Stimulated activated CD4-positive, alpha-beta T cell treated with anti-CD3 and anti-CD28 coated beads, TNF-alpha, amount 100 ng/mL, for 4 hours (primary cell): ENCODE measurements at regions not wholly inside any gene's neighbourhood (a gene's known extent, or its start where the extent isn't known, plus 50 kb on each side); places are given as distances from the start of the nearest gene placed in this dataset.

ENCODE experiments used
- DNase-seq, 3 experiments: peaks; one replicate each; pipeline ENCODE4 v3.0.0-alpha.2; 2020; ENCODE audit warnings: low read depth in 3 of 3

- DNase-seq: no peak
Measured at GRCh38 chr9:109912726-109913460, 132.9 kb downstream of the PALM2AKAP2 start.

GRCh38 chr9:109913461-109913810 is 133.4 kb downstream of the PALM2AKAP2 start:
- no peak for DNase-seq

DNA sequence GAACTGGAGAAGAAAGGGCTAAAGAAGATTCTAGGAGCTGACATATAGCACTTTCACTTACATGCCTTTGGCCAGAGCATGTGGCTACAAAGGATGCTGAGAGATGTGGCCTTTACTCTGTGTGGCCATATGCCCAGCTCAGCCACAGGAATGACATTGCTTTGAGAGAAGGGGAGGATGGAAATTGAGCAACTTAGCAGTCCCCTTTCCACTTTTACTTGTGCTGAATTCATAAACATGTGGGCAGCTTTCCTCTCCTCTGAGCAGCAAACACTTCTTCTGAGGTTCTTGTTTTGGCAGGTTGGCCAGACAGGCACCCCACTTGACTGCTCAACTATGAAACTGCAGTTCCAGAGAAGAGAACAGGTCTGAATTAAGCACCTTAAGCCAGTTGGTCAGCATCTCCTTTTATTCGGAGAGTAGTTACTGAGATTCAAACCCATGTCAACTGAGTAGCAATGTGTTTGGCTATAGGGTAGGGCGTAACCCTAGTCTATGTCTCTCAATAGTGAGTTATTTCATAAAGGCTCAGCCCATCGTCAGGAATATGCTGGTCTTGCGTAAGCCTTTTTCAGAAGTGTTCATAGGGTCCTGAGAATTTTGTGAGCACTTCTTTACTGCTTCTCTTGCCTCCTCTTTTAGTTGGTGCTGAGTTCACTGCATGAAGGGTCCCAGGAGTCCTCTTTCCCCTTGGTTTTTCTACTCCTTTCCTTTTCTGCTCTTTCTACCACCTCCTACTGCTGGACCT is 134.5 kb downstream of the PALM2AKAP2 start:
- no peak for DNase-seq

GRCh38 chr9:109916316-109916715 is 136.3 kb downstream of the PALM2AKAP2 start:
- no peak for DNase-seq

GRCh38 chr9:109918339-109919163 is 138.6 kb downstream of the PALM2AKAP2 start:
- no peak for DNase-seq

DNA sequence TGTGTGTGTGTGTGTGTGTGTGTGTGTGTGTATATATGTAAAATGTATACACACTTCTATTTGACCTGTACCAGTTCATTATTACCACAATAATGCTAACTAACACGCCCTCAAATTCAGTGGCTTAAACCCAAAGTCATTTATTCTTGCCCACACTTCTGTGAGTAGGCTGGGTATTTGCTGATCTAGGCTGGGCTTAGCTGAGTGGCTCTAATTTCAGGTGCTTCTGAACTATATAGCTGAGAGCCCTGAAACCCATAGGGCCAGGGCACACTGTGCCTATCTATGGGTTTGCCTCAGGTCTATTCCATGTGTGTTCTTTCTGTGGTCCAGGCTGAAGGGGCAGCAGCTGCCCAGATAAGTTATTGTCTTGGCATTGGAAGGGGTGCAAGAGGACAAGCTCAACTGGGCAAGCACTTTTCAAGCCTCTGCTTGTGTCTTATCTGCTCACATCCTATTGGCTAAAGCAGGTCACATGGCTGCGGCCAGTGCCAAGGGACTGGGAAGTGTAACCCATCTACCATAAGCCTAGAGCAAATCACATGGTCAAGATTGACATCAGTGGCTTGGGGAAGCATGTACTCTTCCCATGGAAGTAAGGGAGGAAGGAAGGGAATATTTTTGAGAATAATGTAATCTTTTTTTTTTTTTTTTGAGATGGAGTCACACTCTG is 139.9 kb downstream of the PALM2AKAP2 start:
- DNase-seq: no peak

- DNase-seq: no peak
Measured at GRCh38 chr9:109922617-109923470, 142.8 kb downstream of the PALM2AKAP2 start.

DNA sequence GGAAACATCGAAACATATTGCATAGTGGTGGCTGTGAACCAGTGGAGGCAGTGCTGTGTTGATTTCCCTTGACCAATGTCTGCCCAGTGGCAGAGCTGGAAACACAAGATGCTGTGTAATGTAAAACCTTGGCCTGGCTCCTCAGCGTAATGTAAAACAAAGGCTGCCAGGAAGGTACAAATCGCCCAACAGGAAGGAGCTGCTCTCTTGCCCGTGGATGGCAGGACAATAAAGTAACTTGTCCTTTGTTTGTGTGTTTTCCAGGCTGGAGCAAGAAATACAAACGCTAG is 143.4 kb downstream of the PALM2AKAP2 start:
- no peak for DNase-seq

- no peak for DNase-seq
Measured at GRCh38 chr9:109923806-109924205, 143.8 kb downstream of the PALM2AKAP2 start.

DNA sequence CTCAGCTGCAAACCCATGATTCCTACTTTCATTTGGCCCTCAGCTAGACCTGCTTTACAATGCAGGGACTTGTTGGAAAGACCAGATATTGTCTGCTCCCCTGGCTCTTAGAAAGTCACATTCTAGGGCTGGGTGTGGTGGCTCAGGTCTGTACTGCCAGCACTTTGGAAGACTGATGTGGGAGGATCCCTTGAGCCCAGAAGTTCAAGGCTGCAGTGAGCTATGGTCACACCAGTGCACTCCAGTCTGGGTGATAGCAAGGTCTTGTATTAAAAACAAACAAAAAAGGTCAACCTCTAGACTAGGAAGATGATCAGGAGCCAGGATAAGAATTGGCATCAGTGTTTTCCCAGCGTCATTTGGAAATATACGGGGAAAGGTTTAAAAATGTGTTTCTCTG is 145.8 kb downstream of the PALM2AKAP2 start:
- DNase-seq: no peak

GRCh38 chr9:109926421-109926869 is 146.4 kb downstream of the PALM2AKAP2 start:
- no peak for DNase-seq

DNA sequence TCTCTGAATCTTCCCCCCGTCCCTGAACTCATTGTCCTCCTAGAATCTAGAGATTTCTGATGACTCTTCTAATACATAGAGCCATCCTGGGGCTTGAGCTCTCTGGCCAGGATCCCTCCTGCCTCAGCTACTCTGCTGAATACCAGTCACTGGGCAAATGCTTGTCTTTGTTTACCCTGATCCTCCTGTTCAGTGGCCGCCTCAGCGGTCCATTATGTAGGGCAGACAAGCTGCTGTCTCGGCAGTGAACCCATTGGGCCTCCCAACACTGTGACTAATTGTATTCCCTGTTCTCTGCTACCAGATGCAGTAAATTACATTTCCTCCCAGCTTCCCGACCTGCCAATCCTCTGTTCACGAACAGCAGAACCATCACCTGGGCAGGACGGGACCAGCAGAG is 151.6 kb downstream of the PALM2AKAP2 start:
- DNase-seq: no peak

GRCh38 chr9:109934136-109934856 is 154.3 kb downstream of the PALM2AKAP2 start:
- no peak for DNase-seq

DNA sequence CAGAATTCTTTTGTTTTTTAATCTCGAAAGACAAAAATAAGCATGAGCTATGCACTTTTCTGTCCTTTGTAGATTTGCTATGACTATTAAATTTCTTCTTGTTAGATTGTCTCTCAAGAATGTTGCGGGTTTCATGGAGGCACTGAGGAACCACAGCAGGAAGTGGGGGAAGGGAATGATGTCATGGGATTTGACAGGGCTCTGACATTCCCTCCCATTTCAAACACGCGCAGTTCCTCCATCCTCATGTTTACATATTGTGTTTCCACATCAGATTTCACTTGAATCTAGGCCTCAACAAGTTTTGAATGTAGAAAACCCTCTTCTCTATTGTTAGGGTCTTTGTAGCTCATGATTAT is 154.8 kb downstream of the PALM2AKAP2 start:
- no peak for DNase-seq

GRCh38 chr9:109935406-109936087 is 155.5 kb downstream of the PALM2AKAP2 start:
- no peak for DNase-seq

- no peak for DNase-seq
Measured at GRCh38 chr9:109937861-109938453, 158.0 kb downstream of the PALM2AKAP2 start.

DNA sequence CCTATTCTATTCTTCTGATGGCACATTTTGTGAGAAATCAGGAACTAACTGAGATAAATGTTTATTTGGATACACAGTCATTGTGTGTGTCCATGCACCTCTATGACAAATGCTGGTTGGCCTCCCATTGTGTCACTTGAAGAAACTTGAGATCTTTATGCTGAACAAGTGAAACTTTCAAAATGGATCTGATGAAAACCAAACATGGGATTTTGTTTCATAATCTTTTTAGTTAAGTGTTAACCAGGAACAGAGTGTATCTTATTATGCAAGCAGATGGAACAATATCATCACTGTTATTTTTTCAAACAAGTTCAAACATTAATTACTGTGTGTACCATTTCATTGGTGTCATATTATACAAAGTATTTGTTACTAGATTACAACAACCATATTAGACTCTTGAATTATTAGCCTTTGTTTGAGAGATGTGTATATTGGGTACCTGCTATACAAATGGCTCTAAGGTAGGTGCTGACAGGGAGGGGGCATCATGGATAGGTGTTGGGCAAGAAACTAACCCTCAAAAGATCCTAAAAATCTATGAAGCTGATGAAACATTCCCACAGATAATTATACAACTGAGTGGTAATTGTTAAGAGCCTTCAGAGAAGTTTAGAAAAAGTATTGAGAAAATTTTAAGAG is 159.8 kb downstream of the PALM2AKAP2 start:
- no peak for DNase-seq

- no peak for DNase-seq
Measured at GRCh38 chr9:109940561-109940960, 160.6 kb downstream of the PALM2AKAP2 start.

GRCh38 chr9:109941771-109942170 is 161.8 kb downstream of the PALM2AKAP2 start:
- no peak for DNase-seq
